LoVo (cell line): ENCODE measurements at regions not wholly inside any gene's neighbourhood (a gene's known extent, or its start where the extent isn't known, plus 50 kb on each side); places are given as distances from the start of the nearest gene placed in this dataset.

Source experiments
- DNase-seq: peaks from one replicate; pipeline ENCODE4 v3.0.0-alpha.2; 2016; ENCODE audit warnings: low spot score

DNA sequence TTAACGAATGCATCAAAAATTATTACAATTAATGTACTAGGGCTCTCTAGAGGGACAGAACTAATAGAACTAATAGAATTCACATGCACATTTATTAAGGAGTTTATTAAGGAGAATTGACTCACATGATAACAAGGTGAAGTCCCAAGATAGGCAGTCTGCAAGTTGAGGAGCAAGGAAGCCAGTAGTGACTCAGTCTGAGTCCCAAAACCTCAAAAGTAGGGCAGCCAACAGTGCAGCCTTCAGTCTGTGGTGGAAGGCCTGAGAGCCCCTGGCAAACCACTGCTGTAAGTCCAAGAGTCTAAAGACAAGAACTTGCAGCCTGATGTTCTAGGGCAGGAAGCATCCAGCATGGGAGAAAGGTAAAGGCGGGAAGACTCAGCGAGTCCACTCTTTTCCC lies 633.8 kb downstream of the SEMA5A start:
- no peak for DNase-seq

DNA sequence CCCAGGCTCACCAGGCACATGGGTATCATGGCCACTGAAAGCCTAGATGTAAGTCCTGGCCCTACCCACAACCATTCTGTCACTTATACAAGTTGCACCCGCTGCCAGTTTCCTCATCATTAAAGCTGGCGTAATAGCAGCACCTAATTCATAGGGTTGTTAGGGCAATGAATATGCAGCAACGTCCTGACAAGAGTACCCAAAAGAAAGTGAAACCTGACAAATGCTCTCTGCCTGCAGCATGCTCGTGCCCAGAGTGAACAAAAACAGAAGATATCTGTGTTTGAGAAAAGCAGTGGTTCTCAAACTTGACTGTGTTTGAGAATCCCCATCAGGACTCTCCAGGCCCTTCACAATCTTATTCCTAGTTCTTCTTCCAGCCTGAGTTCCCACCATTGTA lies 632.4 kb downstream of the SEMA5A start:
- DNase-seq, result no peak

DNA sequence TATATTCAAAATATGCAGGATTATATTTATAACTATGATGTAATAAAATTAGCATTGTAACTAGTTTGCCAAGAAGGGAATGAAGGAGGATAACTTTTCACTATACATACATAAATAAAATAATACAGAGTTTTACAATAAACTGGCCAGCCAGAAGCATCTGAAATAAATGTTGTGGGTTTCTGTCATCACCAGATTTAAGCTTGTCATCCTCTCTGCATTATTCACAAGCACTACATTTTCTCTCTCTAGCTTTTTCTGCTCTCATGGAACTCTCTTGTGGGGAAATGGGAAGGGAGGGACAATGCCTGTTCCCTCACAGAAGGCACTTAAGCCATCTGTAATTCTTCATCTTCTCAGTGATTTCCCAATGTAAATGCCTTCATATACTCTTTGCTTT lies 626.8 kb downstream of the SEMA5A start:
- no peak for DNase-seq

DNA sequence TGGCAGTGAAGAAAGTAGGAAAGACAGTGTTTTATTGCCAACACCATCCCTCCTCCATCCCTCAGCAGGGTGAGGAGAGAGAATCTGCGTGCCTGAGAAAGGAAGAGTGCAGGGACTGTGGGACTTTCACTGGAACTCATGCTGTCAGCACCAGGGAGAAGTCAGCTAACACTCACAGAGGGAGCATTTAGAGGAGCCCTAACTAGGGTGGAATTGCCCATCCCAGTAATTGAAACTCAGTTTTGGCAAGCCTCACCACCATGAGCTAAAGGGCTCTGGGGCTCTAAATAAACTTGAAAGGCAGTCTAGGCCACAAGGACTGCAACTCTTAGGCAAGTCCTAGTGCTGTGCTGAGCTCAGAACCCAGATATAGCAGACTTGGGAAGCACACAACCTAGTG lies 622.3 kb downstream of the SEMA5A start:
- DNase-seq, result no peak

DNA sequence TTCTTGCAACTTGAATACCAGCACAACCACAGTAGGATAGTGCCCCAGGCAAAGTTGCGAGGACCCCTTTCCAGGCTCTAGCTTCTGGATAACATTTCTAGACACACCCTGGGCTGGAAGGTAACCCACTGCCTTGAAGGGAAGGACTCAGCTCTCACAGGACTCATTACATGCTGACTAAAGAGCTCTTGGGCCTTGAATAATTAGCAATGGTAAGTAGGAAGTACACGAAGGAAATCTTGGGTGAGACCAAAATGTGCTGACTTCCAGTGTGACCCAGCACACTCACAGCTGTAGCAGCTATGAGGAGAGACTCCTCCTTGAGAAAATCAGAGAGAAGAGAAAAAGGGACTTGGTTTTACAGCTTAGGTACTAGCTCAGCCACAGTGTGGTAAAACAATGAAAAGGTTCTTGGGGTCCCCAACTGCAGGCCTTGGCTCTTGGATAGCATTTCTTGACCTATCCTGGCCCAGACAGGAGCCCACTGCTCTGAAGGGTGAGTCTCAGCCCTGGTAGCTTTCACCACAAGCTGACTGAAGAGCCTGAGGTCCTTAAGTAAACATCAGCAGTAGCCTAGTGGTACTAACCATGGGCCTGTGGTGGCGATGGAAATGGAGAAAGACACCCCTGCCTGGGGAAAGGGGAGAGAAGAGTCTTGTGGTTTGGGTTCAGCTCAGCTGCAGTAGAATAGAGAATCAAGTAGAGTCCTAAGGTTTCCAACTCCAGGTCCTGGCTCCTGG lies 621.7 kb downstream of the SEMA5A start:
- DNase-seq, result no peak

DNA sequence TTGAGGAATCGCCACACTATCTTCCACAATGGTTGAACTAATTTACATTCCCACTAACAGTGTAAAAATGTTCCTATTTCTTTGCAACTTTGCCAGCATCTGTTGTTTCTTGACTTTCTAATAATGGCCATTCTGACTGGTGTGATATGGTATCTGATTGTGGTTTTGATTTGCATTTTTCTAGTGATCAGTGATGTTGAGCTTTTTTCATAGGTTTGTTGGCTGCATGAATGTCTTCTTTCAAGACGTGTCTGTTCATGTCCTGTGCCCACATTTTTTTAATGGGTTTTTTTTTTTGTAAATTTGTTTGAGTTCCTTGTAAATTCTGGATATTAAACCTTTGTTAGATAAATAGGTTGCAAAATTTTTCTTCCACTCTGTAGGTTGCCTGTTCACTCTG lies 615.9 kb downstream of the SEMA5A start:
- DNase-seq, result no peak

DNA sequence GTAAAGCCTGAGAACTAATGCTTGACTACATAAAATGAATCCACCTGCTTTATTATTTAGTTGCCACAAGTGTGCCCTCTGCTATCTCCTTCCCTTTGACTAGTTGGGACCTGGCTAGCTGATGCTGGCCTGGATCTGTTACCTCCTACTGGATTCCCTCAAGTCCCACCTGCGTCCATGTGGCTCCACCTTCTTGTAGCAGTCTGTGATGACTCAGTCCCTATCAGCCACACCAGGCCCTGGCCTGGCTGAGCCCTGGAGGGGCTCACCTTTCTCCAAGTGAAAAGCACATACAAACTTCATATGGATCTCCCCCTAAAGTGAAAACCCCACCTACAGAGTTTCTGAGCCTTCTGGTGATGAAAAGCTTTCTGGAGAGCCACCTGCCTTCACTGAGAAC lies 611.4 kb downstream of the SEMA5A start:
- DNase-seq, result no peak

DNA sequence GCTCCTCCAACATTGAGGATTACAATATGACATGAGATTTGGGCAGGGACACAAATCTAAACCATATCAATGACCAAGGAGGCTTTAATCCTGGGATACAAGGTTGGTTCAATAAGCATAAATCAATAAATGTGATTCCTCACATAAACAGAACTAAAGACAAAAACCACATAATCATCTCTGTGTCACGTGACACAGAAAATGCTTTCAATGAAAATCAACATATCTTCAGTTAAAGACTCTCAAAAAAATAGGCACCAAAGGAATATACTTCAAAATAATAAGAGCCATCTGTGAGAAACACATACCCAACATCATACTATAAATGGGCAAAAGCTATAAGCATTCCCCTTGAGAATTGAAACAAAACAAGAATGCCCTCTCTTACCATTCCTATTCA lies 604.9 kb downstream of the SEMA5A start:
- DNase-seq, result no peak

DNA sequence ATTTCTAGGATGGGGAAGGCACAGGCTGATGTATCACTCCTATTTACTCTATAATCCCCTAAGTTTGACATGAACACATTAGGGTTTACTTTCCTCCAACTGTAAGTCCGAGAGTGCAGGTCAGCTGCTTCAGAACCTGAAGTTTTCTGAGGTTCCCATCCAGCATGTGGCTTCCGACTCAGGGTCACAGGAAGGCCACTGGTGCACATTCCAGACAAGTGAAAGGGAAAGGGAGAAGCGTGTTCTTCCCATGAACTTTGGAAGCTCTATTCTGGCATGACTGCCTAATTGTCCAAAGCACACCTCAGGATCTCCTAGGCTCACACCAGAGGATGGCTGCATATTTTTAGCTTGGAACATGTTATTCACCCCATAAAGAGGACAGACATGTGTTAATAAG lies 602.6 kb downstream of the SEMA5A start:
- DNase-seq, result no peak

DNA sequence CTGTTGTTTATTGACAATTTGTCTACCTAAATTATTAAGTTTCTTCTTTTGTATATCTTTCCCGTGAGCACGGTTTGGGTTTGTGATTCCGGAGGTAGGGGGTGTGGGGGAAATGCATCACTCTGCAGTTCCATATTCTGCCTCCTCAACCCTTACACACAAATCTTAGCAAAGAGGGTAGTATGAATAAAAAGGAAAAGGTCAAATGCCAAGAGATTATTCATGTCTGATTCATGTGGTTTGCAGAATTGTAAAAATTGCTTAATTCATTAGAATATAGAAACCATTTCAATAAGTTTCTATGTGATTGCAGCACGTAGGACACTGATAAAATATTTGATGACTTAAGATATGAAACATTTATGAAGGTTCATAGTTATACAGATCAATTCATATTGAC lies 601.9 kb downstream of the SEMA5A start:
- no peak for DNase-seq

DNA sequence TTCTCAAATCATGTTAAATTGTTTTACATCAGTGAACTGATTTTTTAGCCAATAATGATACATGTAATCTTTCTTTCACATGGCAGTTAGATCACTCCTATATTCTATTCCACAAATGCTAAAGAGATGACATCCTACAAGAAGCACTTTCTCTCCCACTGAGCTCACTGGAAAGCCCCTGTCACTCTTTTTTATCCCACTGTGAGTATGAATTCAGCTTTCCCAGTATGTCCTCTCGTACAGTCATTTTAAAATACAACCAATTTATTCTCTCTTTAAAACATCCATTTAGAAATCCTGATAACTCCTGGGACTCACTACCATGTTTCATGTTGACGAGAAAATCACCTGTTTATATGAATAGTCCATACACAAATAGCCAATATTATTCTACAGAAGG lies 599.9 kb downstream of the SEMA5A start:
- DNase-seq, result no peak

DNA sequence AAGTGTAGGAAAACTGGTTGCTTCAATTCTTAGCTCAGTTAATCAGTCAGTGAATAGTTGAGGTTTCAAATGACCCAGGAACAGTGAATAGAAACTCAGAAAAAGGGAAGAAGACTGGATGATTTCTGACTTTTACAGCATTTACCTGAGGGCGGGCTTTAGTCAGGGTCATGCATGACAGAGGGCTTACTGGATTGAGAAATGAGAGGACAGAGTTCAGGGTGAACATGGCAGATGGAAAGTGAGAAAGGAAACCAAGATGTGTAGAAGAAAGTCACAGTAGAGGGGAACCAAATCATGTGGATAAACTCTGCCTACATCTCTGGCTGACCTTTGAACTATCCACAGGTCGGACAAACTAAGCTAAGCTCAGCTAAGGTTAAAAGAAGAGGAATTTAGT lies 596.0 kb downstream of the SEMA5A start:
- no peak for DNase-seq

DNA sequence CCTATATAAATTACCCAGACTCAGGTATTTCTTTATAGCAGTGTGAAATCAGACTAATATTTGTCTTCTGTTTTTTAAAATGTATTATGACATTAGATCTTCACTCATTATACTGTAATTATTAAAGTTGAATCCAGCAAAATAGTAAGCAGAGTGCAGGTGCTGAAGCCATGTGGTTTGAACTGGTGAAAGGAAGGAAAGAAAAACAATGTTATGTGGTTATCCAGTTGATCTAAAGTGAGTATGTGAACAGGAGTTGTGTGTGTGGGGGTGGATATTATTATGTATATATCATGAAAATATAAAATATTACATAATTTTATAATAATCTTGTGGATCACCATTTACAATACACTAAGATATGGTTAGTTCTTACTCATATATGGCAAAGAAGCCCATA lies 593.7 kb downstream of the SEMA5A start:
- no peak for DNase-seq

DNA sequence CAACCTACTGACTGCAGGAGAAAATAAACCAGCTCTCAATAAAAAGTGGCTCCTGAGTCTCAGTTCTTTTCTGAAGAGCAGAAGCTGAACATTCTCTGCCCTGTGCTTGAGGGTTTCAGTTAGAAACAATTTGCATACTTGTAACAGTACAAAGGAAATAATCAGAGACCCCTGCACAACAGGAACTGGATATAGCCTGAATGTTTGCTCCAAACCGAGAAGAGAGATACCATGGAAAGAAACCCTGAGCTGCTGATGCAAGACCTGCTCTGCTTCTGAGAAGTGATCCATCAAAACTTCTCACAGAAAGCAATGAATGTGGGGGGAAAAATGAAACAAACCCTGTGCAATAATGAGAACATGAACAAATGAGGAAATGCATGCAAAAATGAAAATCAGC lies 592.9 kb downstream of the SEMA5A start:
- DNase-seq, result no peak

DNA sequence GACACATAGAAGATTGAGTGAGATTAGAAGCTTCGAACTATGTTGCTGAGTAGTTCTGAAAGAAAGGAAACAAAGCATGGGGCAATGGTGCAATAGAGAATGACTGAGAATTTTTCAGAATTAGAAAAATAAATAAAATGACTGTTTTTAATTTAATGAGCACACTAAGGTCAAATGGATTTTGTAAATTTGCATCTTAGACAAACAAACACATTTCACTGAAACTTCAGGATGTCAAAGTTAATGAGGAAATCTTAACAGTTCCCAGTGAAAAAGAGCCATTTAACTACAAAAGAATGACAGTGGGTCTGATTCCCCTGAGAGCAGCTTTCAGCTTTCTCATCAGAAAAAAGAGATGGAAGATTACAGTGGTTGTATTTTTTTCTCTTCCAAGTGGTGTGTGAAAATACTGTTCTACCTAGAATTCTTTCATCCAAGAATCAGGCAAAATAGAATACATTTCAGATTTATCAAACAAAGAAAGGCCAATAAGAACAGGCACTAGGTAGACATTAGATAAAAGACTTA lies 591.9 kb downstream of the SEMA5A start:
- DNase-seq, result no peak

DNA sequence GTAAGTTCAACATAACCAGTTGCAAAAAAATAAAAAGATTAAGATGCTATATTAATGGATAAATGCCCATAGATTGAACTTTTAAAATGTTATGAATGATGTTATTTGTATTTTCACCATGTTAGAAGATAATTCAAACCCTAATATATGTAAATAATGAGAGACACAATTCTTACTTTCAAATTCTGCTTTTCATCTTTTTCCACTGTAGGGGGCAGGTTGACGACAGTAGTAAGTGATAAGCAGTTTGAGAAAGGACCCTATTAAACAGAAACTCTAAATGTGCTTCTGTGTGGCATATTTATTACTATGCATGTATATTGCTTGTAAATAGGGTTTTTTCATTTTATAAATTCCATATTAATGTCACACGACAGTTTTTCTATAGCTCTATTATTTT lies 591.1 kb downstream of the SEMA5A start:
- no peak for DNase-seq

DNA sequence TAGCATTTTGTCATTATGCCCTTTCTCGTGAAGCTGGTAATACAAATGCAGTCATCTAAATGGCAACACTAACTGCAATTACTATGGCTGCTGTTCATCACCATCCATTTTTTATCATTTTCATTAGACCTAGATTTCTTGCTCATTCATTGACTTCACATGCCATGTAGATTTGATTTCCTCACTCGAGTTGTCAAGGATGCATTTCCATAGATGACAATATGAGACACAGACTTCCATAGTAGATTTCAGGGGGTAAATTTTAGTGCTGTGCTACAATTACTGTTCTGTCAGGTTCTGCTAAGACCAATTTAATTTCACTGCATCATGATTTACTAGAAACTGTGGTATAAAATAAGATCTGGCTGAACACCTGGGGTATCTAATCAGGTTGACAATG lies 589.2 kb downstream of the SEMA5A start:
- DNase-seq, result no peak

DNA sequence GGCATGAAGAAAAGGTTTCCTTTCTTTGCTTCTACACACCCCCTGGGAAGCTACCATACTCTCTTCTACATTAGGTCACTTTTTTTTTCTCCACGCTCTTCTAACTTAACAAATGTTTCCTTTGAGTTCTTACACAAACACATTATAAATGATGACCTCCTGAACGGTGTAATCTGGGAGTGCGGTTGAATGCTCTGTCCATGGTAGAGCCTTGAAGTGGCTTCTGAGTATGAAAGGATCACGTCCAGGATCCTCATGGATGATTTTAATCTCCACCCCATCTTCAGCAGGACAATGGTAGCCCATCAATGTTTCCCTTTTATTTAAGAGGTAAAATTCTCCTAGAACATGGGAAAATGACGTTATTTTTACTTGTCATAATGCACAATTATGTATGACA lies 587.3 kb downstream of the SEMA5A start:
- DNase-seq, result no peak

DNA sequence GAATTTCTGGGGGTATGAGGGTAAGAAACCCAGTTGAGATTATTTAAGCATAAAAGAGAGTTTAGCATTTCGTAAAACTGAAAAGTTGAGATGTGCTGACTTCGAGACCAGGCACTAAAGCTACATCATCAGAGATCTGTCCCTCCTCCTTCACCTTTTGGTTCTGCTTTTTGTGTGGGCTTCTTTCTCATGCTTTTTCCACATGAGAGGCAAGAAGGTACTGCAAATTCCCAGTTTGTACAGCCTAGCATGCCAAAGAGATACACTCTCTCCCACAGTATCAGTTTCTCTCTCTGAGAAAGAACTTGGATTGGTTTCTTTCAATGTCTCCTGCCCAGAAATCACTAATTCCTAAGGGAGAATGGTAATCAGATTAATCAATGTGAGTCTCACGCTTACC lies 584.7 kb downstream of the SEMA5A start:
- DNase-seq, result no peak

DNA sequence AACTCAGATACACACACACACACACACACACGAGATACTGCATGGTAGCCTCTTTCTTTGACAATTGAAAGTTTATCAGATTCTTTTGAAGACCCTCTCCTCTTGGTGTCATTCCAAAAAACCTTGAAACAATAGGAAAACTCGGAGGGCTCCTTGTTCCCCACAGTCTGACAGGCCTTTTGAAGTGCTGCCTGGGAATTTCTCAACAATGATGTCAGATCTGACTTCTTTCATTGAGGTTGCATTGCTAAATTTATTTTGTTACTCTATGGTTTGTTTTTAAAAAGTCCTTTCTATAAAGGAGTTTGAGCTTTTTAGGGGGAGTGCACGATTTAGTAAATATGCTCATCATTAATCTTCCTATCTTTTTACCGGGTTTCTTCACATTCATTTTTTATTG lies 583.9 kb downstream of the SEMA5A start:
- DNase-seq, result no peak

DNA sequence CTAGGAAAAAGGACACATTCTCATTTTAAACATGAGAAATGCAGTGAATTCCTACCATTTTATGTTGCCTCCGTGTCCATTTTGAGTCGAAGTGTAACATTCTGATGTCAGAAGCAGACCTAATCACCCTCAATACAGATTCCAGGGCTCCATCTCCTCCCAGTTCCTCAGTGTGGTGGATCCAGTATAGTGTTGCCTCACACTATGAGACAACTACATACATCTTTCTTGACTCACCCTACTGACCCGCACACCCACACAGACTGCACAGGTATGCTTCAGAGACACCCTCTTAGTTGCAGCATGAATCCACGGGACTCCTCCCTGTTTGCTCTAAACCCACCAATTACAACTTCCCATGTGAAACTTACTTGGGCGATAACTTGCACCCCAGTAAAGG lies 564.9 kb downstream of the SEMA5A start:
- no peak for DNase-seq

DNA sequence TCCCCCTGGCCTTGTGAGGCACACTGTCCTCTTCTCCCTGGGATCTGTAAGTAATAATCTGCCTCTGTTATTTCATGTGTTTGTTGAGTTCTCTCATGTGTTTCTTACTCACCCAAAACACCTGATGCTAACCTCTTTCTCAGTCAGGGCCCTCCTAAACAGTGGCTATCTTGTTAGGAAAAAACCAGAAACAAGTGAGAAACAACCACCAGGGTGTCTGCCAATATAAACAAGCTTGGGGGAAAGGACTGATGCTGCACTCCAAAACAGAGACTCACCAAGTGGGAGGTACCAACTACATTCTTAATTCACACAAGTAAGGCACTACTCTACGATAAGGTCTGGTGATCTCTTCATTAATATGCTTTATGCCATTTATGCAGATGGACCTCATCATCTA lies 564.4 kb downstream of the SEMA5A start:
- no peak for DNase-seq

DNA sequence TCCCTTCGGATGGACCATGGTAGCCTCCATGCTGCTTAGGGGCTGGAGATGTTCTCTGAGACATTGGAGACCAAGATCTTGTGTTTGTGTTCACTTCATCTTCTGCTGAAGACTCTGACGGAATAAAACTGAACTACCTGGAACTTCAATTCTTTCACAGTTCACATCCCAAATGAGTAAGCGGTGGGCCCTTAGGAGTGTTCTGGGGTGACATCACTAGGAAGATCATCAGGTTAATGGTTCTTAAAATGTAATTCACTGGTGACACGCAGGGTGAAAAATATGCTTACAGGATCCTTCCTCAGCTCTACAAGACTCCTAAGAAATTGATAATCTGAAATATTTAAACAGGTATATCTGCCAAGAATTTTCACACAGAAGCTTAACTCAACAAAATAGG lies 561.5 kb downstream of the SEMA5A start:
- DNase-seq, result no peak
